Suprapubic skin (tissue), 4 donors: ENCODE measurements at regions not wholly inside any gene's neighbourhood (a gene's known extent, or its start where the extent isn't known, plus 50 kb on each side); places are given as distances from the start of the nearest gene placed in this dataset.

Experiments used
- DNase-seq, 2 donors: peaks; one replicate each; pipeline ENCODE4 v3.0.0-alpha.2; 2019; ENCODE audit warnings: low spot score in 2 of 2
- H3K27ac ChIP-seq: fragments of 200-600 bp; sonication (generic); one replicate; pipeline ENCODE4 v1.5.1; 2019
- H3K27me3 ChIP-seq: fragments of 200-600 bp; sonication (generic); one replicate; pipeline ENCODE4 v1.5.1; 2019
- H3K36me3 ChIP-seq: fragments of 200-600 bp; sonication (generic); one replicate; pipeline ENCODE4 v1.5.1; 2019
- H3K4me1 ChIP-seq: fragments of 200-600 bp; sonication (generic); one replicate; pipeline ENCODE4 v1.5.1; 2019
- H3K4me3 ChIP-seq: fragments of 200-600 bp; sonication (generic); one replicate; pipeline ENCODE4 v1.5.1; 2019; ENCODE audit warnings: mild to moderate bottlenecking
- H3K9me3 ChIP-seq: fragments of 200-600 bp; sonication (generic); one replicate; pipeline ENCODE4 v1.5.1; 2019
- CTCF ChIP-seq, 2 donors: fragments of 200-600 bp in 1 of 2; fragments of 450-650 bp in 1 of 2; sonication (generic) in 1 of 2; IDR thresholded peaks; one replicate each; pipeline ENCODE4 v1.5.1; 2016 to 2019; ENCODE audit warnings: antibody characterized with exemption in 2 of 2, mild to moderate bottlenecking in 1 of 2, moderate library complexity in 1 of 2
- EP300 ChIP-seq: sonication (generic); formaldehyde crosslinking; IDR thresholded peaks from one replicate; pipeline ENCODE4 v1.6.1; 2017; ENCODE audit warnings: antibody characterized with exemption
- POLR2A ChIP-seq, 2 donors: fragments of 450-650 bp; IDR thresholded peaks; one replicate each; pipeline ENCODE4 v1.6.1; 2017; ENCODE audit warnings: antibody characterized with exemption in 2 of 2, mild to moderate bottlenecking in 2 of 2, moderate library complexity in 2 of 2
- POLR2AphosphoS5 ChIP-seq, 3 donors: sonication (generic); formaldehyde crosslinking; IDR thresholded peaks; one replicate each; pipeline ENCODE4 v1.6.1; 2017; ENCODE audit warnings: antibody characterized with exemption in 3 of 3
- WGBS: methylation state at CpG from one replicate; pipeline ENCODE4 v1.1.5; 2018; 5-methylcytosine and 5-hydroxymethylcytosine counted together

- H3K4me1 ChIP-seq = no peaks in the 10 kb centered on the region
- no peak overlapping the region for H3K27ac ChIP-seq
- H3K27me3 ChIP-seq = no peaks in the 10 kb centered on the region
- 81% methylated on average over 1 of the region's 1 CpG for WGBS
- TF ChIP-seq EP300 (no peak), POLR2AphosphoS5 (IDR thresholded peaks at IDR 0.05) (no peak)
- no peaks in the 10 kb centered on the region for H3K9me3 ChIP-seq
- no peak overlapping the region for H3K4me3 ChIP-seq
- DNase-seq = no peak
- H3K36me3 ChIP-seq = no peaks in the 10 kb centered on the region
Measured at GRCh38 chr4:147175460-147176025, 229.9 kb upstream of the TTC29 start.

- Histone ChIP-seq H3K36me3 (no peaks in the 10 kb centered on the region), H3K4me1 (no peaks in the 10 kb centered on the region), H3K27me3 (no peaks in the 10 kb centered on the region), H3K9me3 (no peaks in the 10 kb centered on the region), H3K27ac (no peak overlapping the region), H3K4me3 (no peak overlapping the region)
- DNase-seq = no peak
- WGBS = 83% methylated on average over 2 of the region's 2 CpGs
- TF ChIP-seq POLR2AphosphoS5 (IDR thresholded peaks at IDR 0.05) (no peak), EP300 (no peak), POLR2A (IDR thresholded peaks at IDR 0.05) (no peak), CTCF (IDR thresholded peaks at IDR 0.05) (no peak)
Measured at GRCh38 chr4:147182041-147182440, 236.4 kb upstream of the TTC29 start.

- no peak for DNase-seq
- Histone ChIP-seq H3K36me3 (no peaks in the 10 kb centered on the region), H3K27me3 (no peaks in the 10 kb centered on the region), H3K9me3 (no peaks in the 10 kb centered on the region), H3K4me1 (no peaks in the 10 kb centered on the region), H3K27ac (no peak overlapping the region), H3K4me3 (no peak overlapping the region)
- TF ChIP-seq CTCF (IDR thresholded peaks at IDR 0.05) (no peak), POLR2AphosphoS5 (IDR thresholded peaks at IDR 0.05) (no peak), EP300 (no peak), POLR2A (IDR thresholded peaks at IDR 0.05) (no peak)
Measured at GRCh38 chr4:147192679-147193078, 247.0 kb upstream of the TTC29 start.

GRCh38 chr4:147194114-147194513, 248.4 kb upstream of the TTC29 start:
- no peak for DNase-seq
- Histone ChIP-seq H3K27ac (no peak overlapping the region), H3K36me3 (no peaks in the 10 kb centered on the region), H3K27me3 (no peaks in the 10 kb centered on the region), H3K9me3 (no peaks in the 10 kb centered on the region), H3K4me1 (no peaks in the 10 kb centered on the region), H3K4me3 (no peak overlapping the region)
- TF ChIP-seq POLR2A (IDR thresholded peaks at IDR 0.05) (no peak), EP300 (no peak), POLR2AphosphoS5 (IDR thresholded peaks at IDR 0.05) (no peak), CTCF (IDR thresholded peaks at IDR 0.05) (no peak)
- 62% methylated on average over 3 of the region's 3 CpGs for WGBS

- no peak overlapping the region for H3K27ac ChIP-seq
- H3K36me3 ChIP-seq = no peaks in the 10 kb centered on the region
- H3K9me3 ChIP-seq = no peaks in the 10 kb centered on the region
- no peak overlapping the region for H3K4me3 ChIP-seq
- no peak for DNase-seq
- no peaks in the 10 kb centered on the region for H3K27me3 ChIP-seq
- no peak for TF ChIP-seq CTCF (IDR thresholded peaks at IDR 0.05)
- TF ChIP-seq EP300 = no peak
- TF ChIP-seq POLR2AphosphoS5 (IDR thresholded peaks at IDR 0.05) = no peak
- no peak for TF ChIP-seq POLR2A (IDR thresholded peaks at IDR 0.05)
- no peaks in the 10 kb centered on the region for H3K4me1 ChIP-seq
- 68% methylated on average over 3 of the region's 3 CpGs for WGBS
Measured at GRCh38 chr4:147194604-147195003, 248.9 kb upstream of the TTC29 start.

GRCh38 chr4:147195386-147195785, 249.7 kb upstream of the TTC29 start:
- Histone ChIP-seq H3K9me3 (no peaks in the 10 kb centered on the region), H3K4me1 (no peaks in the 10 kb centered on the region), H3K36me3 (no peaks in the 10 kb centered on the region), H3K4me3 (no peak overlapping the region), H3K27ac (no peak overlapping the region), H3K27me3 (no peaks in the 10 kb centered on the region)
- TF ChIP-seq POLR2A (IDR thresholded peaks at IDR 0.05) (no peak), EP300 (no peak), CTCF (IDR thresholded peaks at IDR 0.05) (no peak), POLR2AphosphoS5 (IDR thresholded peaks at IDR 0.05) (no peak)
- 88% methylated on average over 2 of the region's 2 CpGs for WGBS
- DNase-seq = no peak
